Thyroid gland (tissue), 4 donors: ENCODE measurements at regions not wholly inside any gene's neighbourhood (a gene's known extent, or its start where the extent isn't known, plus 50 kb on each side); places are given as distances from the start of the nearest gene placed in this dataset.

Source experiments
- DNase-seq, 2 donors: peaks; one replicate each; pipeline ENCODE4 v3.0.0-alpha.2; 2019
- H3K27ac ChIP-seq, 3 donors: fragments of 200-600 bp; sonication (generic); 1 replicate in 2 of 3; 2 replicates in 1 of 3; pipeline ENCODE4 v1.5.1; 2016 to 2019; ENCODE audit warnings: mild to moderate bottlenecking in 1 of 3, moderate library complexity in 1 of 3
- H3K27me3 ChIP-seq: fragments of 200-600 bp; sonication (generic); one replicate; pipeline ENCODE4 v1.5.1; 2019
- H3K36me3 ChIP-seq, 2 donors: fragments of 200-600 bp; sonication (generic); one replicate each; pipeline ENCODE4 v1.5.1; 2016 to 2019
- H3K4me1 ChIP-seq, 2 donors: fragments of 200-600 bp; sonication (generic); one replicate each; pipeline ENCODE4 v1.5.1; 2017 to 2019
- H3K4me3 ChIP-seq, 3 donors: fragments of 200-600 bp; sonication (generic); replicated peaks in 1 of 3; 1 replicate in 2 of 3; 2 replicates in 1 of 3; pipeline ENCODE4 v1.5.1; 2016; ENCODE audit warnings: mild to moderate bottlenecking in 1 of 3
- H3K9me3 ChIP-seq: fragments of 200-600 bp; sonication (generic); one replicate; pipeline ENCODE4 v1.5.1; 2017
- POLR2A ChIP-seq, 2 donors: fragments of 450-650 bp; IDR thresholded peaks; one replicate each; pipeline ENCODE4 v1.6.1; 2017; ENCODE audit warnings: antibody characterized with exemption in 2 of 2, mild to moderate bottlenecking in 2 of 2, moderate library complexity in 1 of 2
- WGBS, 2 donors: methylation state at CpG; one replicate each; pipeline ENCODE4 v1.1.5; 2017; 5-methylcytosine and 5-hydroxymethylcytosine counted together
- intact Hi-C: fragments of 100-400 bp; cut with DNase I; formaldehyde crosslinking; loops from one replicate; pipeline ENCODE4 v1.15.1; 2023
- TF ChIP-seq, protein P1 (sequence below), 6 experiments: fragments of 200-600 bp in 3 of 6; fragments of 450-650 bp in 3 of 6; sonication (generic) in 3 of 6; IDR thresholded peaks; one replicate each; pipeline ENCODE4 v1.5.1; 2016 to 2019; ENCODE audit warnings: antibody characterized with exemption in 6 of 6, mild to moderate bottlenecking in 2 of 6, inconsistent platforms in 1 of 6, moderate library complexity in 1 of 6

DNA sequence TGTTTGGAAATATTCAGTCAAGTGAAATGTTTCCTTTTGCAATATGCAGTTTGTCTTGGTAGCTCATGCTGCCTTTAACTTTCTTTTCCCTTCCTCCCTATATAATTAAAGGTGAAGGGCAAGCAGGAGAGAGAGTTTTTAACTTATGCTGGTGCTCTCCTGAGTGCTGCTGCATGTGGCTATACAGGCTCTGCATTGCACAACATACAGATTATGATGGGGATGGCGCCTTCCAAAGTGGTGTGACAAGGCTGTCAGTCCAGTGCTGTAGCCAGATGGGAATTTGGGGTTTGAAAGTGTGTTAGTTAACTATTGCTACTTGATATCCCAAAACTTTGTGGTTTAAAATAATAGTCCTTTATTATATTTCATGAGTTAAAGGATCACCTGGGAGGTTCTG is 199.0 kb downstream of the ATP23 start:
- WGBS, 2 donors: 80 to 90% methylated on average over 1 of the region's 1 CpG
- DNase-seq: no peak
- Histone ChIP-seq H3K9me3 (no peaks in the 10 kb centered on the region), H3K27me3 (no peaks in the 10 kb centered on the region), H3K4me1 (no peaks in the 10 kb centered on the region), H3K27ac (no peak overlapping the region), H3K36me3 (no peaks in the 10 kb centered on the region), H3K4me3 (no peak overlapping the region)
- TF ChIP-seq, protein P1, sequence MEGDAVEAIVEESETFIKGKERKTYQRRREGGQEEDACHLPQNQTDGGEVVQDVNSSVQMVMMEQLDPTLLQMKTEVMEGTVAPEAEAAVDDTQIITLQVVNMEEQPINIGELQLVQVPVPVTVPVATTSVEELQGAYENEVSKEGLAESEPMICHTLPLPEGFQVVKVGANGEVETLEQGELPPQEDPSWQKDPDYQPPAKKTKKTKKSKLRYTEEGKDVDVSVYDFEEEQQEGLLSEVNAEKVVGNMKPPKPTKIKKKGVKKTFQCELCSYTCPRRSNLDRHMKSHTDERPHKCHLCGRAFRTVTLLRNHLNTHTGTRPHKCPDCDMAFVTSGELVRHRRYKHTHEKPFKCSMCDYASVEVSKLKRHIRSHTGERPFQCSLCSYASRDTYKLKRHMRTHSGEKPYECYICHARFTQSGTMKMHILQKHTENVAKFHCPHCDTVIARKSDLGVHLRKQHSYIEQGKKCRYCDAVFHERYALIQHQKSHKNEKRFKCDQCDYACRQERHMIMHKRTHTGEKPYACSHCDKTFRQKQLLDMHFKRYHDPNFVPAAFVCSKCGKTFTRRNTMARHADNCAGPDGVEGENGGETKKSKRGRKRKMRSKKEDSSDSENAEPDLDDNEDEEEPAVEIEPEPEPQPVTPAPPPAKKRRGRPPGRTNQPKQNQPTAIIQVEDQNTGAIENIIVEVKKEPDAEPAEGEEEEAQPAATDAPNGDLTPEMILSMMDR (IDR thresholded peaks at IDR 0.05): no peak
- no peak for TF ChIP-seq POLR2A (IDR thresholded peaks at IDR 0.05)
- intact Hi-C loops: no loop called here

DNA sequence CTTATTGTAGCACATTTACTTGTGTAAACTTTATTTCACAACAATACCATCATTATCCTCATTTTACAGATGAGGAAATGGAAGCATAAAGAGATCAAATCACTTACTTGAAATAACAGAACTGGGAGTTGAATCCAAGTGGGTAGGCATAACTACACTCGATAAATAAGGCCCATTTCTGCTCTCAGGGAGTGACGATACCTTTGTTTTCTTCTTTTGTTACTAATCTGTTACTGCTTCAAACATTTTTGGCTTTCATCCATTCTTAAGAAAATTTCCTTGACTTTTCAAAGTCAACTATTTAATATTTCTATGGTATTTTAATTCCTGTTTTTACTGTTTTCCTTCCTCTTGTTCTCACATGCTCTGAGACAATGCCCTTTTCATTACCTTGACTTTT is 201.6 kb downstream of the ATP23 start:
- no peaks in the 10 kb centered on the region for H3K4me1 ChIP-seq
- no peak overlapping the region for H3K27ac ChIP-seq
- no peak for TF ChIP-seq POLR2A (IDR thresholded peaks at IDR 0.05)
- TF ChIP-seq, protein P1 (IDR thresholded peaks at IDR 0.05): no peak
- 85 to 90% methylated on average over 2 of the region's 2 CpGs for WGBS, 2 donors
- no peaks in the 10 kb centered on the region for H3K9me3 ChIP-seq
- intact Hi-C loops: no loop called here
- no peaks in the 10 kb centered on the region for H3K27me3 ChIP-seq
- no peak for DNase-seq
- H3K36me3 ChIP-seq: no peaks in the 10 kb centered on the region
- H3K4me3 ChIP-seq: no peak overlapping the region

DNA sequence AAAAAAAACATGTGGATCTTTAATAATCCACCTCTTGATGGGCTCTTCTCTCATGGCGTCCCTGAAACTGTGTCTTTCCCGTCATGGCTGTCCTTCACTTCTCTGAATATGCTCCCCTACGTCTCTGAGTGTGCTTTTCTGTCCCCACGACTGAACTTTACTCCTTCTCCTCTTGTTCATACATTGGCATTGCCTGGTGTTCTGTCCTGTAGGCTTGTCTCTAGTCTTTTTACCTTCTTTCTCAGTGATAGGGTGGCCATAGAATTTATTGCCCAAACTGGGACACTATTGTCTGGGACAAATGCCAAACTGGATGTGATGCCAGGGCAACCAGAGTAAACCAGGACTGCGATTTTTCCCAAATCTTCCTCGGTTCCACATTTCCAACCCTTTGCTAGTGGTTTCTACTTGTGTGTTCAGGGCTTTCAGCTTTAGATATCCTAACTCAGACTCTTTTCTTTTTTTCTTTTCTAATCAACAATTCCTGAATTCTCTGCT is 202.2 kb downstream of the ATP23 start:
- no peak for TF ChIP-seq POLR2A (IDR thresholded peaks at IDR 0.05)
- TF ChIP-seq, protein P1 (IDR thresholded peaks at IDR 0.05): no peak
- no peak for DNase-seq
- H3K4me3 ChIP-seq: no peak overlapping the region
- no peaks in the 10 kb centered on the region for H3K27me3 ChIP-seq
- WGBS, 2 donors: 81 to 86% methylated on average over 6 of the region's 6 CpGs
- no peak overlapping the region for H3K27ac ChIP-seq
- H3K9me3 ChIP-seq: no peaks in the 10 kb centered on the region
- H3K36me3 ChIP-seq: no peaks in the 10 kb centered on the region
- intact Hi-C loops: no loop called here
- no peaks in the 10 kb centered on the region for H3K4me1 ChIP-seq

DNA sequence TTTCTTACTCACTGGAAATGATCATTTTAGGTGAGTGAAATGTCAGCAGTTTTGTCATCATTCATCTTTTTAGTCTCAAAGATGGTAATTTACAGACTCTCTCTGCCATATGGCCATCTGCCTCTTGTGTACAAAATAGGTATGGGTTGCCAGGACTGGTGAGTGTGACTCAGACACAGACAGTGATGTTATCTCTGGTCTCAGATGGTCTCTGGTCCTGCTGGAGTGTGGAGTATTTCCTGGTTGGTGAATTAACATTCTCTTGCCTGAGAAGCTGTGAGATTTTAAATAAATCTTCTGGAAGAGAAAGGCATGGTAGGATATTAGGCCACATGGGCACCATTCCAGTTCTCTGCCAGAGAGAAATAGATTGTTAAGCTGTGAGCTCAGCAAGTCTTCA is 207.0 kb downstream of the ATP23 start:
- DNase-seq: no peak
- Histone ChIP-seq H3K36me3 (no peaks in the 10 kb centered on the region), H3K27ac (no peak overlapping the region), H3K27me3 (no peaks in the 10 kb centered on the region), H3K4me1 (no peaks in the 10 kb centered on the region), H3K9me3 (no peaks in the 10 kb centered on the region), H3K4me3 (no peak overlapping the region)
- no peak for TF ChIP-seq POLR2A (IDR thresholded peaks at IDR 0.05)
- TF ChIP-seq, protein P1 (IDR thresholded peaks at IDR 0.05): no peak
- intact Hi-C loops: no loop called here

DNA sequence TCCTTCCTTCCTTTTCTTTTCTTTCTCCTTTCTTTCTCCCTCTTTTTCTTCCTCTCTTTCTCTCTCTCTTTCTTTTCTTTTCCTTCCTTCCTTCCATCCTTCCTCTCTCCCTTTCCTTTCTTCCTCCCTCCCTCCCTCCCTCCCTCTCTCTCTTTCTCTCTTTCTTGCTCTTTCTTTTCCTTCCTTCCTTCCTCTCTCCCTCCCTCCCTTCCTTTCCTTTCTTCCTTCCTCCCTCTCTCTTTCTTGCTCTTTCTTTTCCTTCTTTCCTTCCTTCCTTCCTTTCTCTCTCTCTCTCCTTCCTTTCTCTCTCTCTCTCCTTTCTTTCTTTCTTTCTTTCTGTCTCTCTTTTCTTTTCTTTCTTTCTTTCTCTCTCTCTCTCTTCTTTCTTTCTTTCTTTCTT is 207.6 kb downstream of the ATP23 start:
- TF ChIP-seq POLR2A (IDR thresholded peaks at IDR 0.05): no peak
- TF ChIP-seq, protein P1 (IDR thresholded peaks at IDR 0.05): no peak
- H3K4me1 ChIP-seq: no peaks in the 10 kb centered on the region
- H3K27me3 ChIP-seq: no peaks in the 10 kb centered on the region
- no peak for DNase-seq
- no peaks in the 10 kb centered on the region for H3K36me3 ChIP-seq
- no peak overlapping the region for H3K4me3 ChIP-seq
- no peak overlapping the region for H3K27ac ChIP-seq
- intact Hi-C loops: no loop called here
- H3K9me3 ChIP-seq: no peaks in the 10 kb centered on the region
